ENCODE measurements at regions not wholly inside any gene's neighbourhood (a gene's known extent, or its start where the extent isn't known, plus 50 kb on each side); places are given as distances from the start of the nearest gene placed in this dataset.

- no peak for TF ChIP-seq CTCF (optimal IDR thresholded peaks at IDR 0.05 in 1 of 3, IDR thresholded peaks at IDR 0.05 in 1 of 3, conservative IDR thresholded peaks at IDR 0.05 in 1 of 3; ENCODE audit: extremely low read depth in 1 of 3, insufficient read depth in 2 of 3, low read length in 3 of 3)
- no peak for TF ChIP-seq EZH2 (IDR thresholded peaks at IDR 0.05; ENCODE audit: low read length)
Measured at GRCh38 chr15:62874959-62875625, 167.5 kb upstream of the TPM1 start.

Data from keratinocyte (primary cell).